ENCODE measurements at regions not wholly inside any gene's neighbourhood (a gene's known extent, or its start where the extent isn't known, plus 50 kb on each side); places are given as distances from the start of the nearest gene placed in this dataset.

- DNase-seq (ENCODE audit: low spot score): no peak
Observed at GRCh38 chr14:65354715-65355114, 57.8 kb upstream of the FUT8 start.

- peak; percentile 63 for DNase-seq (ENCODE audit: low spot score)
Observed at GRCh38 chr14:65356327-65356836, 56.1 kb upstream of the FUT8 start.

- DNase-seq (ENCODE audit: low spot score): no peak
Observed at GRCh38 chr14:65357113-65357512, 55.4 kb upstream of the FUT8 start.

GRCh38 chr14:65357689-65358088 lies 54.8 kb upstream of the FUT8 start:
- no peak for DNase-seq (ENCODE audit: low spot score)

GRCh38 chr14:65359503-65359902 lies 53.0 kb upstream of the FUT8 start:
- no peak for DNase-seq (ENCODE audit: low spot score)

- DNase-seq (ENCODE audit: low spot score): no peak
Observed at GRCh38 chr14:65360144-65360784, 52.3 kb upstream of the FUT8 start.

GRCh38 chr14:65361920-65362319 lies 50.6 kb upstream of the FUT8 start:
- peak; percentile 15 for DNase-seq (ENCODE audit: low spot score)
